ENCODE measurements at regions not wholly inside any gene's neighbourhood (a gene's known extent, or its start where the extent isn't known, plus 50 kb on each side); places are given as distances from the start of the nearest gene placed in this dataset.

DNA sequence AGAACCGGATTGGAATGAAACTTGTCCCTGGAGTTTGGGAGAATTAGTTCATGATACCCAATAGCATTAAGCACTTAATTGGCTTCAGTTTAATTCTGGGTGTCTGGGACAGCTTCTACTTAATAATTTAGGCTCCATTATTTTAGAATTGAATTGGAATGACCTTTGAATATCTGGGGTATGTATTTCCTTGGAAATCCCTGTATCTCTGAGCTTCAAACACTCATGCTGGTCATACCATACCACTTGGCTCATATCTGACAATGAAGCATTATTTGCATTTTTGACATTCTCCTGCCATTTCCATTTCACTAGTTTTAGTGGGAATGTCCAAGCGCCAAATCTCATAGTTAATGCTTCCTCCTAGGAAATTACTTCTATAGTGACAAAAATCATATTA, 393.1 kb downstream of the DIPK2A start:
- no peaks in the 10 kb centered on the region for H3F3A ChIP-seq (ENCODE audit: insufficient read depth, low read depth)
- no peaks in the 10 kb centered on the region for H3K9me2 ChIP-seq (ENCODE audit: insufficient read depth)
- no peak for TF ChIP-seq EZH2 (IDR thresholded peaks at IDR 0.05; ENCODE audit: low read depth)
- TF ChIP-seq, protein P1, sequence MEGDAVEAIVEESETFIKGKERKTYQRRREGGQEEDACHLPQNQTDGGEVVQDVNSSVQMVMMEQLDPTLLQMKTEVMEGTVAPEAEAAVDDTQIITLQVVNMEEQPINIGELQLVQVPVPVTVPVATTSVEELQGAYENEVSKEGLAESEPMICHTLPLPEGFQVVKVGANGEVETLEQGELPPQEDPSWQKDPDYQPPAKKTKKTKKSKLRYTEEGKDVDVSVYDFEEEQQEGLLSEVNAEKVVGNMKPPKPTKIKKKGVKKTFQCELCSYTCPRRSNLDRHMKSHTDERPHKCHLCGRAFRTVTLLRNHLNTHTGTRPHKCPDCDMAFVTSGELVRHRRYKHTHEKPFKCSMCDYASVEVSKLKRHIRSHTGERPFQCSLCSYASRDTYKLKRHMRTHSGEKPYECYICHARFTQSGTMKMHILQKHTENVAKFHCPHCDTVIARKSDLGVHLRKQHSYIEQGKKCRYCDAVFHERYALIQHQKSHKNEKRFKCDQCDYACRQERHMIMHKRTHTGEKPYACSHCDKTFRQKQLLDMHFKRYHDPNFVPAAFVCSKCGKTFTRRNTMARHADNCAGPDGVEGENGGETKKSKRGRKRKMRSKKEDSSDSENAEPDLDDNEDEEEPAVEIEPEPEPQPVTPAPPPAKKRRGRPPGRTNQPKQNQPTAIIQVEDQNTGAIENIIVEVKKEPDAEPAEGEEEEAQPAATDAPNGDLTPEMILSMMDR (conservative IDR thresholded peaks at IDR 0.05) = no peak
- no peaks in the 10 kb centered on the region for H3K36me3 ChIP-seq (ENCODE audit: low read depth)
- H3K4me2 ChIP-seq = no peak overlapping the region
- no peaks in the 10 kb centered on the region for H3K27me3 ChIP-seq (ENCODE audit: insufficient read depth, low read depth)
- intact Hi-C loops (cut with micrococcal nuclease; ENCODE audit: unreplicated experiment) = loop anchor here (5.0 kb wide), 1 partner anchor 42 kb away; no protein-coding TSS in a partner anchor
- no peak overlapping the region for H3K27ac ChIP-seq
- H3K4me1 ChIP-seq (replicated peaks; ENCODE audit: insufficient read depth) = peaks cover 20% of the 10 kb centered on the region
- peaks cover 9% of the 10 kb centered on the region; the same call in 1 of the 2 replicates for H3K9me3 ChIP-seq (ENCODE audit: insufficient read depth, low read depth)
- no peak overlapping the region for H3K4me3 ChIP-seq
- no peaks in the 10 kb centered on the region for H4K20me1 ChIP-seq (ENCODE audit: insufficient read depth)
- ChIA-PET CTCF (no interaction called here), POLR2A (ENCODE audit: unreplicated experiment) (no interaction called here)
- no peak for DNase-seq
- no peaks in the 10 kb centered on the region for H3K79me2 ChIP-seq (ENCODE audit: low read depth)
- BruUV-seq (replicated peaks) = no TSS peak
- no peak overlapping the region for H2AFZ ChIP-seq

GRCh38 chr3:144369129-144369879, 397.7 kb downstream of the DIPK2A start:
- ChIA-PET POLR2A (ENCODE audit: unreplicated experiment) (no interaction called here), CTCF (no interaction called here)
- intact Hi-C loops (cut with micrococcal nuclease; ENCODE audit: unreplicated experiment) = no loop called here
- Histone ChIP-seq H3K4me2 (no peak overlapping the region), H3K9me3 (ENCODE audit: insufficient read depth, low read depth) (peaks cover 9% of the 10 kb centered on the region; the same call in 1 of the 2 replicates), H3K36me3 (ENCODE audit: low read depth) (no peaks in the 10 kb centered on the region), H3K79me2 (ENCODE audit: low read depth) (no peaks in the 10 kb centered on the region), H2AFZ (no peak overlapping the region), H3F3A (ENCODE audit: insufficient read depth, low read depth) (no peaks in the 10 kb centered on the region), H3K4me3 (no peak overlapping the region), H3K27ac (no peak overlapping the region), H3K9me2 (ENCODE audit: insufficient read depth) (no peaks in the 10 kb centered on the region), H3K4me1 (replicated peaks; ENCODE audit: insufficient read depth) (no peaks in the 10 kb centered on the region), H3K27me3 (ENCODE audit: insufficient read depth, low read depth) (no peaks in the 10 kb centered on the region), H4K20me1 (ENCODE audit: insufficient read depth) (no peaks in the 10 kb centered on the region)
- TF ChIP-seq EZH2 (IDR thresholded peaks at IDR 0.05; ENCODE audit: low read depth) = no peak
- TF ChIP-seq, protein P1 (conservative IDR thresholded peaks at IDR 0.05) = no peak
- DNase-seq = no peak
- no TSS peak for BruUV-seq (replicated peaks)

DNA sequence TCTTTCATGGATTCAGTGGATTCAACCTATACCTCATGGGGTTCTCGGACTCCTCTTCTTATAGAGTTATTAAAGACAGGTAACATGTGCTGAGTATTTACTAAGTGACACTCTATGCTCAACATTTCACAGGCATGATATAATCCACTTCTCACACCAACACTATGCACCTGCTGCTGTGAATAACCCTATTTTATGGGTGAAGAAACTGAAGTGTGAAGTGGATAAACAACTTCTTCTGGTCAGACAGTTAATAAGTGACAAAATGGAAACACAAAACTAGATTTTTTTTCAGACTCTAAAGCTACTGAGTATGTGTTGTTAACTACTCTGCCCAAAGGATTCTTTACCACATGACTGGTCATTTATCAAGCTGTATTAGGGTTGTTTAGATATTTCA, 403.5 kb downstream of the DIPK2A start:
- H3K27me3 ChIP-seq (ENCODE audit: insufficient read depth, low read depth) = no peaks in the 10 kb centered on the region
- no peaks in the 10 kb centered on the region for H4K20me1 ChIP-seq (ENCODE audit: insufficient read depth)
- no peak overlapping the region for H3K4me3 ChIP-seq
- H3K79me2 ChIP-seq (ENCODE audit: low read depth) = no peaks in the 10 kb centered on the region
- no peak overlapping the region for H3K27ac ChIP-seq
- intact Hi-C loops (cut with micrococcal nuclease; ENCODE audit: unreplicated experiment) = no loop called here
- H3K4me1 ChIP-seq (replicated peaks; ENCODE audit: insufficient read depth) = no peaks in the 10 kb centered on the region
- H3K9me3 ChIP-seq (ENCODE audit: insufficient read depth, low read depth) = no peaks in the 10 kb centered on the region
- no peaks in the 10 kb centered on the region for H3F3A ChIP-seq (ENCODE audit: insufficient read depth, low read depth)
- TF ChIP-seq, protein P1 (conservative IDR thresholded peaks at IDR 0.05) = no peak
- H3K4me2 ChIP-seq = no peak overlapping the region
- no TSS peak for BruUV-seq (replicated peaks)
- ChIA-PET POLR2A (ENCODE audit: unreplicated experiment) (no interaction called here), CTCF (no interaction called here)
- no peak for DNase-seq
- no peaks in the 10 kb centered on the region for H3K9me2 ChIP-seq (ENCODE audit: insufficient read depth)
- H3K36me3 ChIP-seq (ENCODE audit: low read depth) = no peaks in the 10 kb centered on the region
- no peak overlapping the region for H2AFZ ChIP-seq

Measured in PC-9 (cell line).